ENCODE measurements at regions not wholly inside any gene's neighbourhood (a gene's known extent, or its start where the extent isn't known, plus 50 kb on each side); places are given as distances from the start of the nearest gene placed in this dataset.

DNA sequence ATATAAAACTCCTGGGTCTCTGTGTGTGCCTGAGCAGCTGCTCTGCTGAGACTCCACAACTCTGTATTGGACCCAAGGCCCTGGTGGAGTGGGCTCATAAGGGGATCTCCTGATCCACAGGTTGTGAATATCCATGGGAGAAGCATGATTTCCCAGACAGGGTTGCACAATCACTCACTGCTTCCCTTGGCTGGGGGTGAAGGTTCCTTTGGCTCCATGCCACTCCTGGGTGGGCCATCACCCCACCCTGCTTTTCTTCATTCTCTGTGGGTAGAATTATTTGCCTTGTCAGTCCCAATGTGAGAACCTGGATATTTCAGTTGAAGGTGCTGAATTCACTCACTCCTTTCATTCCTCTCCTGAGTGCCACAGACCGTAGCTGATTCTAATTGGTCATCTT is 205.2 kb upstream of the TMEM260 start:
- ATAC-seq (ENCODE audit: insufficient read depth, low FRiP score) (no peak), DNase-seq (no peak)
- no peak overlapping the region for H3K9ac ChIP-seq (ENCODE audit: insufficient read depth in 1 of 2, low read length in 2 of 2)
- no peaks in the 10 kb centered on the region for H3K4me1 ChIP-seq (ENCODE audit: control insufficient read depth in 5 of 5, insufficient read depth in 5 of 5, low read length in 5 of 5)
- WGBS, 2 donors: 95% methylated on average over 1 of the region's 1 CpG
- peaks cover 0 to 4% (median 1%) of the 10 kb centered on the region in 4 donors for H3K9me3 ChIP-seq (ENCODE audit: control insufficient read depth in 4 of 4, insufficient read depth in 3 of 4, low read length in 3 of 4)
- H3K27ac ChIP-seq (ENCODE audit: low read depth in 1 of 2, low read length in 1 of 2): no peak overlapping the region
- H3K4me3 ChIP-seq: no peak overlapping the region
- no peak for TF ChIP-seq CTCF (IDR thresholded peaks at IDR 0.05; ENCODE audit: control extremely low read depth, extremely low read depth)
- H3K36me3 ChIP-seq (ENCODE audit: control insufficient read depth in 4 of 4, insufficient read depth in 4 of 4, low read length in 4 of 4): no peaks in the 10 kb centered on the region
- H3K27me3 ChIP-seq (ENCODE audit: control insufficient read depth in 3 of 3, insufficient read depth in 3 of 3, low read length in 2 of 3): no peaks in the 10 kb centered on the region

- ATAC-seq (ENCODE audit: insufficient read depth, low FRiP score) (no peak), DNase-seq (no peak)
- Histone ChIP-seq H3K9ac (ENCODE audit: insufficient read depth in 1 of 2, low read length in 2 of 2) (no peak overlapping the region), H3K27ac (ENCODE audit: low read depth in 1 of 2, low read length in 1 of 2) (peak overlapping the region; percentile 33 to 67), H3K9me3 (ENCODE audit: control insufficient read depth in 4 of 4, insufficient read depth in 3 of 4, low read length in 3 of 4) (peaks cover 0 to 2% (median 0%) of the 10 kb centered on the region in 4 donors), H3K4me1 (ENCODE audit: control insufficient read depth in 5 of 5, insufficient read depth in 5 of 5, low read length in 5 of 5) (no peaks in the 10 kb centered on the region), H3K36me3 (ENCODE audit: control insufficient read depth in 4 of 4, insufficient read depth in 4 of 4, low read length in 4 of 4) (no peaks in the 10 kb centered on the region), H3K27me3 (ENCODE audit: control insufficient read depth in 3 of 3, insufficient read depth in 3 of 3, low read length in 2 of 3) (no peaks in the 10 kb centered on the region), H3K4me3 (no peak overlapping the region)
- WGBS, 2 donors: 85 to 93% methylated on average over 4 of the region's 4 CpGs
- TF ChIP-seq CTCF (IDR thresholded peaks at IDR 0.05; ENCODE audit: control extremely low read depth, extremely low read depth): no peak
Measured at GRCh38 chr14:56378046-56378445, 201.6 kb upstream of the TMEM260 start.

- Histone ChIP-seq H3K9me3 (ENCODE audit: control insufficient read depth in 4 of 4, insufficient read depth in 3 of 4, low read length in 3 of 4) (peaks cover 0 to 3% (median 0%) of the 10 kb centered on the region in 4 donors), H3K9ac (ENCODE audit: insufficient read depth in 1 of 2, low read length in 2 of 2) (no peak overlapping the region), H3K27ac (ENCODE audit: low read depth in 1 of 2, low read length in 1 of 2) (peak overlapping the region; percentile 33 to 67), H3K36me3 (ENCODE audit: control insufficient read depth in 4 of 4, insufficient read depth in 4 of 4, low read length in 4 of 4) (no peaks in the 10 kb centered on the region), H3K4me1 (ENCODE audit: control insufficient read depth in 5 of 5, insufficient read depth in 5 of 5, low read length in 5 of 5) (no peaks in the 10 kb centered on the region), H3K27me3 (ENCODE audit: control insufficient read depth in 3 of 3, insufficient read depth in 3 of 3, low read length in 2 of 3) (no peaks in the 10 kb centered on the region), H3K4me3 (no peak overlapping the region)
- no peak for TF ChIP-seq CTCF (IDR thresholded peaks at IDR 0.05; ENCODE audit: control extremely low read depth, extremely low read depth)
- 62 to 82% methylated on average over 2 of the region's 2 CpGs for whole genome bisulfite sequencing, 2 donors
- ATAC-seq (ENCODE audit: insufficient read depth, low FRiP score) (peak; percentile 72), DNase-seq (no peak)
Measured at GRCh38 chr14:56378475-56378877, 201.1 kb upstream of the TMEM260 start.

- Histone ChIP-seq H3K4me3 (no peak overlapping the region), H3K9me3 (ENCODE audit: control insufficient read depth in 4 of 4, insufficient read depth in 3 of 4, low read length in 3 of 4) (peaks cover 0 to 3% (median 0%) of the 10 kb centered on the region in 4 donors), H3K4me1 (ENCODE audit: control insufficient read depth in 5 of 5, insufficient read depth in 5 of 5, low read length in 5 of 5) (no peaks in the 10 kb centered on the region), H3K27ac (ENCODE audit: low read depth in 1 of 2, low read length in 1 of 2) (peak overlapping the region in 1 of 2 donors; percentile 21), H3K36me3 (ENCODE audit: control insufficient read depth in 4 of 4, insufficient read depth in 4 of 4, low read length in 4 of 4) (no peaks in the 10 kb centered on the region), H3K27me3 (ENCODE audit: control insufficient read depth in 3 of 3, insufficient read depth in 3 of 3, low read length in 2 of 3) (no peaks in the 10 kb centered on the region), H3K9ac (ENCODE audit: insufficient read depth in 1 of 2, low read length in 2 of 2) (no peak overlapping the region)
- DNase-seq: no peak
- no peak for TF ChIP-seq CTCF (IDR thresholded peaks at IDR 0.05; ENCODE audit: control extremely low read depth, extremely low read depth)
- WGBS, 2 donors: 62 to 64% methylated on average over 2 of the region's 2 CpGs
- ATAC-seq (ENCODE audit: insufficient read depth, low FRiP score): no peak
Measured at GRCh38 chr14:56379956-56380355, 199.6 kb upstream of the TMEM260 start.
